ENCODE measurements at regions not wholly inside any gene's neighbourhood (a gene's known extent, or its start where the extent isn't known, plus 50 kb on each side); places are given as distances from the start of the nearest gene placed in this dataset.

GRCh38 chr1:5161372-5161771, 507.0 kb downstream of the AJAP1 start:
- TF ChIP-seq CTCF (IDR thresholded peaks at IDR 0.05 in 4 of 5, conservative IDR thresholded peaks at IDR 0.05 in 1 of 5): no peak
- TF ChIP-seq POLR2A (IDR thresholded peaks at IDR 0.05): no peak

All from gastrocnemius medialis (tissue), 4 donors.